LNCAP (cell line): ENCODE measurements at regions not wholly inside any gene's neighbourhood (a gene's known extent, or its start where the extent isn't known, plus 50 kb on each side); places are given as distances from the start of the nearest gene placed in this dataset.

ENCODE experiments used
- TF ChIP-seq, protein P1 (sequence below): fragments of 450-650 bp; IDR thresholded peaks from 2 replicates; pipeline ENCODE4 v1.5.1; 2017; ENCODE audit warnings: mild to moderate bottlenecking

DNA sequence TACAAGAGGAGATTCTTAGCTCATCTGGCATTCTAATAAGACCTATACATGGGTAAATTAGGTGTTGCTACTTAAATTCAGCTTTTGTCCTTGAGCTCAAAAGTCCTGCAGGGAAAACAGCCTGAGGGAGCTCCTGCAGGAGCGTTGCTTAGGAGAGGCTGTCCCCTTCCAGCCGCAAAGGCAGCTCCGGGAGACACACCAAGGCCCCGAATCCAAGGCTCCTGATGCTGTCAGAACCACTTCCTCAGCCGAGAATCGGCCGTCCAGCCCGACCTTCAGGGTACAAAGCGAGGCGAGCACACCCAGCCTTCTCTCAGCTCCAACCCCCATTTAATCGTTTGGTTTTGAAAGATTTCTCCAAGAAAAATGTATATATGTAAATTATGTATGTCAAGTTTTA lies 87.0 kb downstream of the DACT2 start:
- TF ChIP-seq, protein P1, sequence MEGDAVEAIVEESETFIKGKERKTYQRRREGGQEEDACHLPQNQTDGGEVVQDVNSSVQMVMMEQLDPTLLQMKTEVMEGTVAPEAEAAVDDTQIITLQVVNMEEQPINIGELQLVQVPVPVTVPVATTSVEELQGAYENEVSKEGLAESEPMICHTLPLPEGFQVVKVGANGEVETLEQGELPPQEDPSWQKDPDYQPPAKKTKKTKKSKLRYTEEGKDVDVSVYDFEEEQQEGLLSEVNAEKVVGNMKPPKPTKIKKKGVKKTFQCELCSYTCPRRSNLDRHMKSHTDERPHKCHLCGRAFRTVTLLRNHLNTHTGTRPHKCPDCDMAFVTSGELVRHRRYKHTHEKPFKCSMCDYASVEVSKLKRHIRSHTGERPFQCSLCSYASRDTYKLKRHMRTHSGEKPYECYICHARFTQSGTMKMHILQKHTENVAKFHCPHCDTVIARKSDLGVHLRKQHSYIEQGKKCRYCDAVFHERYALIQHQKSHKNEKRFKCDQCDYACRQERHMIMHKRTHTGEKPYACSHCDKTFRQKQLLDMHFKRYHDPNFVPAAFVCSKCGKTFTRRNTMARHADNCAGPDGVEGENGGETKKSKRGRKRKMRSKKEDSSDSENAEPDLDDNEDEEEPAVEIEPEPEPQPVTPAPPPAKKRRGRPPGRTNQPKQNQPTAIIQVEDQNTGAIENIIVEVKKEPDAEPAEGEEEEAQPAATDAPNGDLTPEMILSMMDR, result no peak

DNA sequence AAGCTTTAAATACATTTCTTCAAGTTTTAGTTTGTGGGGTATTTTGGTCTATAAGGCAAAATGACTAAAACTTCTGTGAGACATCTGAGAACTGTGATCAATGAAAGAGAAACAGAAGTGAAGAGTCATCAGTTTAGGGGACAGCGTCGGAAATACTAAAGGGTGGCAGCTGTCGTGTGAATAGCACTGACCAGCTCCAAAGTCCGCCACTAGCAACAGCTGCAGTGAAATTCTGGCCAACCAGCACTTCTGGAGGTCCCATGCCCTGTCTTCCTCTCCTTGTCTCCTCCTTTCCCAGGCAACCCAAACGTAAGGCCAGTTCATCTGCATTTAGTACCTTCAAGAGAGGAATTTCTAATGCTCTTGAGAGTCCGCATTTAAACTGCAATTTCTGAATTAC lies 87.5 kb downstream of the DACT2 start:
- TF ChIP-seq, protein P1, result no peak

DNA sequence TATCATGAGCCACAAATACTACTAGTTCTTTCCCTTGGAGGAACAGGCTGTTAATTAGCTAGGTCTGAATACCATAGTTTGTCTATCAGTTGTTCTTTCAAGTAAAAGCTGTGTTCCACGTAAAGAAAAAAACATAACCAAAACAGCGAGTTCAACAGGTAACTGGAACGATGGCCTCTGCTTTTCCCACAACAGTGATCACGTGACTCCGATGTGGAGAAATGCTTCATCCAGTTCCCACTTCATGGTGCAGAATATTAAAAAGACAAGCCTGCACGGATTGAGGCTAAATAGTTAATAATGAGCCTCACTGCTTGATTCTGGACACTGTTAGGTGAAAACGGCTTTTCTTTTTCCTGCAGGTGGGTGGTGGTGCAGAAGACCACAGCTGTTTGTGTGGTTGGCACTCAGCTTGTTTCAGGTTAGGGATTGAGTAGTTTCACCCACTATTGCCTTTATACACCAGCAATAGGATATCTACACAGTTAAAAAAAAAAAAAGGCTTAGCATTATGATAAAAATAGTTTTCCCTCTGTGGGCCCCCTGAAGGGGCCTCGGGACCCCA lies 88.1 kb downstream of the DACT2 start:
- TF ChIP-seq, protein P1, result no peak

DNA sequence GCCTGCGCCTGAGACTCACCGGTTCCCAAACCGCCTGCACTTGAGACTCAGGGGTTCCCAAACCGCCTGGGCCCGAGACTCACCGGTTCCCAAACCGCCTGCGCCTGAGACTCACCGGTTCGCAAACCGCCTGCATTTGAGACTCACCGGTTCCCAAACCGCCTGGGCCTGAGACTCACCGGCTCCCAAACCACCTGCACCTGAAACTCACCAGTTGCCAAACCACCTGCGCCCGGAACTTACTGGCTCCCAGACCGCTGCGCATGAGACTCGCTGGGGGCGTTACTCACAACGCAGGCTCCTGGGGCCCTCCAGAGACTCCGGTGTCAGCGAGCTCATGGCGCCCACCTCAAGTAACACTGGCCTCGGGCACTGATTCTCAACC lies 90.2 kb downstream of the DACT2 start:
- TF ChIP-seq, protein P1, result no peak

DNA sequence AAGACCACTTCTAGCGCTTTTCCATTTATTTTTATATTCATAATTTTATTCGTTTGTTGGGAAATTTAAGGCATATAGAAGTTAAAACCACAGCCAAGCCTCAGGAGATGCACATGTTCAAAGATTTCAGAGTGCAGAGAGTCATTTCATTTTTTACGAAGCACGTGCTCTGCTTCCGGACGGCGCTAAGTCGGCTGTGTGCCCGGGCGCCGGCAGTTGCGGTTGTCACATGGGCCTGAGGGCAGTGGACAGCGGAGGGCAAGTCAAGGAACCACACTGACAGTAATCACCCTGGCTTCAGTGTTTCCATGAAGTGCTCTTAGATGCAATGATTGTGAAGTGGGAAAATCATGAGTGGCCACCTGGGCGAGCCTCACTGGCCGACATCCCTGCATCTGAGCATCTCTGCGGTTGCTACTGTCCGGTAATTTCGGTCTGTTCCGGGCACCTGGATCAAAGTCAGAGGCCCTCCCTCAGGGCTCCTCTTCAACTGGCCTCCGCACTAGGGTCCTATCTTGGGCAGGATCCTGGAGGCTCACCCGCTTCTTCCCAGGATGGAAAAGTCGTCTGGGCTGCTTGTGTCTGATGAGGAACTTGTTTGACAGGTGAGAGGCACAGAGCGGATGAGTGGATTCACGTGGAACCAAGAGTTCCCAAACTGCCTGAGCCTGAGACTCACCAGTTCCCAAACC lies 90.8 kb downstream of the DACT2 start:
- TF ChIP-seq, protein P1, result no peak

DNA sequence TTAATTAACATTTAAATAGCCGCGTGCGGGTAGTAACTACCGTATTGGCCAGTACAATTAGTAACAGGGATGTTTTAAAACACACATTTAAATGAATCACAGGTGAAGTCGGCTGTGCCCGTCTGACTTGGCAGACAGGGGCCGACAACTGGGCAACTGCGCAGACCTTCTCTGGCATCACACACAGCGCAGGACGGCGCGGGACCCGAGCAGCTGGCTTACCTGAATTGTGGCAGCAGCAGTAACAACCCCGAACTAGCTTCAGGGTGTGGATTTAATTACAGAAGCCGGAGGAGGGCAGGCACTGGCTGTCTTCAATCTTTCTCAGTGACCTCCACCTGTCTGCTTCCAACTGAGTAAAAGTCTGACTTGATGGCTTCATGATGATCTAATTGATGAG lies 91.7 kb downstream of the DACT2 start:
- TF ChIP-seq, protein P1, result no peak

DNA sequence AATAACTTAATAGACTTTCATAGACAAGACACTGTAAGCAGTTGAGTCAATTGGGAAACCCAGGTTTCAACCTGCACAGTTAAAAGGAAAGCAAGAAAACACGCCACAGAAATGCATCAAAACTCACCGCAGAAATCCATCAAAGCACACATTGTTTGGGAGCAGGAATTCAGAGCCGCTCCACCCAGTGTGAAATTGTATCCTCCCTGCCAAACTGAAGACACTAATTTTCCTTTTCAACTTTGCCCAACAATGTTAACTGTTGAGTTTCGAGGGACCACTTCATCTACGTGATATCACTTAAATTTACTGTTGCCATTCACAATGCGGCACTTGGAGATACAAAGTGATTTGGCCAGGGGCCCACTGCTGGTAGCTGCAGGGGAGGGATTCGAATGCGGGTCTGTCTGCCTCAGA lies 92.7 kb downstream of the DACT2 start:
- TF ChIP-seq, protein P1, result no peak
